Peyer's patch (tissue), 4 donors: ENCODE measurements at regions not wholly inside any gene's neighbourhood (a gene's known extent, or its start where the extent isn't known, plus 50 kb on each side); places are given as distances from the start of the nearest gene placed in this dataset.
A peak's percentile ranks its signal among the peaks of the same experiment; 100 is the strongest.

ENCODE experiments used
- DNase-seq, 3 donors: peaks; one replicate each; pipeline ENCODE4 v3.0.0-alpha.2; 2017 to 2019
- H3K27ac ChIP-seq, 4 donors: fragments of 200-600 bp; sonication (generic); one replicate each; pipeline ENCODE4 v1.5.1; 2016 to 2019
- H3K27me3 ChIP-seq, 2 donors: fragments of 200-600 bp; sonication (generic); one replicate each; pipeline ENCODE4 v1.5.1; 2019
- H3K36me3 ChIP-seq, 3 donors: fragments of 200-600 bp; sonication (generic); one replicate each; pipeline ENCODE4 v1.5.1; 2016 to 2019
- H3K4me1 ChIP-seq, 4 donors: fragments of 200-600 bp; sonication (generic); one replicate each; pipeline ENCODE4 v1.5.1; 2016 to 2019
- H3K4me3 ChIP-seq, 4 donors: fragments of 200-600 bp; sonication (generic); 1 replicate in 3 of 4; 2 replicates in 1 of 4; pipeline ENCODE4 v1.5.1; 2016 to 2019; ENCODE audit warnings: mild to moderate bottlenecking in 1 of 4
- H3K9me3 ChIP-seq, 4 donors: fragments of 200-600 bp; sonication (generic); one replicate each; pipeline ENCODE4 v1.5.1; 2016 to 2019; ENCODE audit warnings: mild to moderate bottlenecking in 1 of 4
- CTCF ChIP-seq, 6 experiments: fragments of 450-650 bp in 4 of 6; fragments of 200-600 bp in 2 of 6; sonication (generic) in 1 of 6; IDR thresholded peaks; one replicate each; pipeline ENCODE4 v1.5.1; 2017 to 2019; ENCODE audit warnings: antibody characterized with exemption in 6 of 6, mild to moderate bottlenecking in 3 of 6, moderate library complexity in 1 of 6
- POLR2A ChIP-seq, 2 donors: fragments of 450-650 bp; IDR thresholded peaks; one replicate each; pipeline ENCODE4 v1.5.1; 2017; ENCODE audit warnings: antibody characterized with exemption in 2 of 2, mild to moderate bottlenecking in 2 of 2, moderate library complexity in 2 of 2

GRCh38 chr14:48925184-48925583 is 661.0 kb downstream of the RPS29 start:
- Histone ChIP-seq H3K27me3 (no peaks in the 10 kb centered on the region), H3K4me3 (no peak overlapping the region), H3K9me3 (no peaks in the 10 kb centered on the region), H3K36me3 (no peaks in the 10 kb centered on the region), H3K4me1 (peaks cover 0 to 4% (median 0%) of the 10 kb centered on the region in 4 donors), H3K27ac (no peak overlapping the region)
- TF ChIP-seq CTCF (IDR thresholded peaks at IDR 0.05) (no peak), POLR2A (IDR thresholded peaks at IDR 0.05) (no peak)
- no peak for DNase-seq

GRCh38 chr14:48914921-48915320 is 671.3 kb downstream of the RPS29 start:
- DNase-seq: no peak
- TF ChIP-seq POLR2A (IDR thresholded peaks at IDR 0.05) (no peak), CTCF (IDR thresholded peaks at IDR 0.05) (no peak)
- H3K36me3 ChIP-seq: no peaks in the 10 kb centered on the region
- H3K4me3 ChIP-seq: no peak overlapping the region
- H3K27me3 ChIP-seq: no peaks in the 10 kb centered on the region
- no peaks in the 10 kb centered on the region for H3K9me3 ChIP-seq
- no peaks in the 10 kb centered on the region for H3K4me1 ChIP-seq
- peak overlapping the region in 2 of 4 donors; percentile 45 to 60 for H3K27ac ChIP-seq

GRCh38 chr14:48914382-48914781 is 671.8 kb downstream of the RPS29 start:
- H3K4me3 ChIP-seq: no peak overlapping the region
- peak in 1 of 3 donors; percentile 49 for DNase-seq
- no peaks in the 10 kb centered on the region for H3K36me3 ChIP-seq
- H3K9me3 ChIP-seq: no peaks in the 10 kb centered on the region
- no peaks in the 10 kb centered on the region for H3K27me3 ChIP-seq
- no peaks in the 10 kb centered on the region for H3K4me1 ChIP-seq
- no peak for TF ChIP-seq POLR2A (IDR thresholded peaks at IDR 0.05)
- no peak for TF ChIP-seq CTCF (IDR thresholded peaks at IDR 0.05)
- H3K27ac ChIP-seq: peak overlapping the region in 2 of 4 donors; percentile 45 to 60

GRCh38 chr14:48900565-48900964 is 685.6 kb downstream of the RPS29 start:
- TF ChIP-seq CTCF (IDR thresholded peaks at IDR 0.05) (no peak), POLR2A (IDR thresholded peaks at IDR 0.05) (no peak)
- no peaks in the 10 kb centered on the region for H3K36me3 ChIP-seq
- H3K4me1 ChIP-seq: no peaks in the 10 kb centered on the region
- H3K4me3 ChIP-seq: no peak overlapping the region
- H3K9me3 ChIP-seq: no peaks in the 10 kb centered on the region
- no peak overlapping the region for H3K27ac ChIP-seq
- DNase-seq: no peak
- no peaks in the 10 kb centered on the region for H3K27me3 ChIP-seq

- TF ChIP-seq CTCF (IDR thresholded peaks at IDR 0.05): no peak
- TF ChIP-seq POLR2A (IDR thresholded peaks at IDR 0.05): no peak
- H3K27ac ChIP-seq: no peak overlapping the region
- no peaks in the 10 kb centered on the region for H3K36me3 ChIP-seq
- no peaks in the 10 kb centered on the region for H3K27me3 ChIP-seq
- no peaks in the 10 kb centered on the region for H3K9me3 ChIP-seq
- DNase-seq: no peak
- no peak overlapping the region for H3K4me3 ChIP-seq
- H3K4me1 ChIP-seq: no peaks in the 10 kb centered on the region
These were observed 695.8 kb downstream of the RPS29 start for GRCh38 chr14:48890333-48890732.

GRCh38 chr14:48876806-48877340 is 709.3 kb downstream of the RPS29 start:
- no peaks in the 10 kb centered on the region for H3K9me3 ChIP-seq
- no peaks in the 10 kb centered on the region for H3K36me3 ChIP-seq
- H3K27ac ChIP-seq: no peak overlapping the region
- no peaks in the 10 kb centered on the region for H3K4me1 ChIP-seq
- no peak for TF ChIP-seq CTCF (IDR thresholded peaks at IDR 0.05)
- TF ChIP-seq POLR2A (IDR thresholded peaks at IDR 0.05): no peak
- no peak overlapping the region for H3K4me3 ChIP-seq
- DNase-seq: no peak
- H3K27me3 ChIP-seq: no peaks in the 10 kb centered on the region
